Skin epidermis (tissue), 12 donors: ENCODE measurements at regions not wholly inside any gene's neighbourhood (a gene's known extent, or its start where the extent isn't known, plus 50 kb on each side); places are given as distances from the start of the nearest gene placed in this dataset.

Source experiments
- H3K27ac ChIP-seq, 21 experiments: fragments of 200-600 bp; sonication (generic) in 11 of 21; one replicate each; pipeline ENCODE4 v1.5.0; 2020; ENCODE audit warnings: mild to moderate bottlenecking in 3 of 21, inconsistent platforms in 2 of 21, moderate library complexity in 2 of 21
- H3K4me3 ChIP-seq, 7 experiments: fragments of 200-600 bp; sonication (generic) in 2 of 7; one replicate each; pipeline ENCODE4 v1.5.0; 2020; ENCODE audit warnings: inconsistent platforms in 2 of 7, mild to moderate bottlenecking in 2 of 7, moderate library complexity in 1 of 7

GRCh38 chr22:47465222-47465621 lies 702.8 kb downstream of the TBC1D22A start:
- Histone ChIP-seq H3K4me3 (no peak overlapping the region), H3K27ac (no peak overlapping the region)

- no peak overlapping the region for H3K27ac ChIP-seq
- H3K4me3 ChIP-seq: no peak overlapping the region
Observed at GRCh38 chr22:47463220-47463619, 700.8 kb downstream of the TBC1D22A start.

DNA sequence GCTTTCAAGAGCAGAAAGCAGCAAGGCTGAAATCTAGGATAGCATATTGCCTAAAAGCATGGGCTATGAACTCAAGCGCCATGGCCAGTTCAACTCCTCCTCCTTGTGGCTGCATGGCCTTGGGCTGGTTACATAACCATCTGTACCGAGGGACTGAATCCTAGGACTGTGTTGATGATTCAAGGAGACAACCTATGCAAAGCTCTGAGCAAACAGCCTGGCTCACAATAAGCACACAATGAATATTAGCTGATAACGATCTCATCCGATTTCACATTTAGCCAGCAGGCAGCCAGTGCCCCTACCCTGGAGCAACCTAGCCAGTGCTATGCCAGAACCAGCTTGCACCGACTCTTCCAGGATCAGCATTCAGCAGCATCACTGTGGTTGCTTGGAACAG lies 698.4 kb downstream of the TBC1D22A start:
- H3K4me3 ChIP-seq: no peak overlapping the region
- no peak overlapping the region for H3K27ac ChIP-seq

DNA sequence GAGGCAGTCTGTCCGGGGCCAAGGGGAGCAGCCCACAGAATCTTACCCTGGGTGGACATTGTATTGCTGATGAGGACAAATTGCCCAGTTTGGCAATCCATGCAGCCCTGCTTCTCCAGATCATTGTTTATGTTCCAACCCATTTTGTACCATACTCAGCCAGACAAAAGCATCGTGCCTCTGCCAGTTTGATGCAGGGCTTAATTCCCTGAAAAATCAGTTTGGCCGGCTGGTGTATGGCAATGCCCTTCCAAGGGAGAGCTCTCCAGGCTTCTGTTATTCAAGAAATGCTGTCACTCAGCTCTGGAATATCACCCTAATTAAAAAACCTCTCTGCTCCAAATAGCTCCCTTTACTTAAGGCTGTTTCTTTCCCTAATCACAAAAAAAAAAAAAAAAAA lies 697.7 kb downstream of the TBC1D22A start:
- Histone ChIP-seq H3K27ac (no peak overlapping the region), H3K4me3 (no peak overlapping the region)

DNA sequence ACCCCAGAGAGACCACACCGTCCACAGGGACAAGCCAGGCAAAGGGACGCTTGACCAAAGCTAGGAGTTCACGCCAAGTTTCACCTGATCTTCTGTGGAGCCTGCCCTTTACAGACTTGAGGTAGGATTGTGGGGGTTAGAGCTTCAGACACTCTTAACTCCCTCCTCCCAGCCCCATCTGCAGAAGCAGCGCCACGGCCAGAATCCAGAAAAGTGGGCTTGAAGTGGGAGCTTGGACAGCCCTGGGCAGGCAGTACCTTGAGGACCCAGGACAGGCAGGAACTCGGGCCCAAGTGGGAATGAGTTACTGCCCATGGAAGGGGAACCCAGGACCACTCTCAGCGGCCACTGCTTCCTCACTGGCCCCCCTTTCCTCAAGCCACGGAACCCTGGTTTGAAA lies 695.9 kb downstream of the TBC1D22A start:
- H3K4me3 ChIP-seq: no peak overlapping the region
- no peak overlapping the region for H3K27ac ChIP-seq

- no peak overlapping the region for H3K27ac ChIP-seq
- no peak overlapping the region for H3K4me3 ChIP-seq
Observed at GRCh38 chr22:47457509-47458300, 695.3 kb downstream of the TBC1D22A start.

- Histone ChIP-seq H3K4me3 (no peak overlapping the region), H3K27ac (no peak overlapping the region)
Observed at GRCh38 chr22:47457021-47457420, 694.6 kb downstream of the TBC1D22A start.

DNA sequence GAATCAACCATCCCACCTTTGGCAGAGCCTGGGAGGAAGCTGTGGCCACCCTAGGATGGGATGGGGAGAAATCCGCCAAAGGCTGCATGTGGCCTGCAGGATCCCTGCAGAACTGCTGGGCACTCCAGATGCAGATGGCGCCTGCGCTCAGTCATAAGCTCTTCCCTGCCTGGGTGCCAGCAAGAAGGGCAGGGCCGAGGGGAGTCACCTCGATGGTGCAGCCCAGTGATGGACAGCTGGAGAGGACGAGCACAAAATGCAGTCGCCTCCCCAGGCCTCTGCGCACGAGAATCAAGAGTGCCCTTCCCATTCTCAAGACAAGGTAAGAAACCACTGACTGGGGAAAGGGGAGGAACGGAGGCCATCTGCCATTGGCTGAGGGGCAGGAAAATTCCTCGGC lies 693.6 kb downstream of the TBC1D22A start:
- Histone ChIP-seq H3K4me3 (no peak overlapping the region), H3K27ac (no peak overlapping the region)

GRCh38 chr22:47453049-47453448 lies 690.6 kb downstream of the TBC1D22A start:
- H3K4me3 ChIP-seq: no peak overlapping the region

DNA sequence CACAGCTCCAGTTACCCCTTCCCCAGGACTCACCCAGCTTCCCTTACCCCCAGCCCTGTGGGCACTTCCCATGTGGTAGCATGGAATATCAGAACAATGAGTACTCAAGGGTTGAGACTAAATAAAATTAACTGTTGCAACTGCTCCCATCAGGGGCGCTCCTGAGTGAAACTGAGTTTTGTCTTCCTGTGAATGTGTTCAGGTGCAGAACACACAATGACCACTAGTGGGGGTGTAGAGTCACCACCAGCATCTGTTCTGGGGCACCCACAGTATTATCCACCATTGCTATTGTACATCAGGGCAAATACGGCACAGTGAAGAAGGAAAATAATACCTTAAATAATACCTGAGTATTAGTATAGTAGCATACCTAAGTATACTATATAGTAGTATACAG lies 689.7 kb downstream of the TBC1D22A start:
- Histone ChIP-seq H3K27ac (no peak overlapping the region), H3K4me3 (no peak overlapping the region)

More at GRCh38 chr22:47453049-47453448, 690.6 kb downstream of the TBC1D22A start:
- no peak overlapping the region for H3K27ac ChIP-seq

- no peak overlapping the region for H3K27ac ChIP-seq
Observed at GRCh38 chr22:47450876-47451475, 688.5 kb downstream of the TBC1D22A start.

GRCh38 chr22:47449508-47450270 lies 687.2 kb downstream of the TBC1D22A start:
- no peak overlapping the region for H3K27ac ChIP-seq

More at GRCh38 chr22:47450876-47451475, 688.5 kb downstream of the TBC1D22A start:
- H3K4me3 ChIP-seq: no peak overlapping the region

GRCh38 chr22:47448231-47449223 lies 686.1 kb downstream of the TBC1D22A start:
- Histone ChIP-seq H3K4me3 (no peak overlapping the region), H3K27ac (no peak overlapping the region)

More at GRCh38 chr22:47449508-47450270, 687.2 kb downstream of the TBC1D22A start:
- H3K4me3 ChIP-seq: no peak overlapping the region

DNA sequence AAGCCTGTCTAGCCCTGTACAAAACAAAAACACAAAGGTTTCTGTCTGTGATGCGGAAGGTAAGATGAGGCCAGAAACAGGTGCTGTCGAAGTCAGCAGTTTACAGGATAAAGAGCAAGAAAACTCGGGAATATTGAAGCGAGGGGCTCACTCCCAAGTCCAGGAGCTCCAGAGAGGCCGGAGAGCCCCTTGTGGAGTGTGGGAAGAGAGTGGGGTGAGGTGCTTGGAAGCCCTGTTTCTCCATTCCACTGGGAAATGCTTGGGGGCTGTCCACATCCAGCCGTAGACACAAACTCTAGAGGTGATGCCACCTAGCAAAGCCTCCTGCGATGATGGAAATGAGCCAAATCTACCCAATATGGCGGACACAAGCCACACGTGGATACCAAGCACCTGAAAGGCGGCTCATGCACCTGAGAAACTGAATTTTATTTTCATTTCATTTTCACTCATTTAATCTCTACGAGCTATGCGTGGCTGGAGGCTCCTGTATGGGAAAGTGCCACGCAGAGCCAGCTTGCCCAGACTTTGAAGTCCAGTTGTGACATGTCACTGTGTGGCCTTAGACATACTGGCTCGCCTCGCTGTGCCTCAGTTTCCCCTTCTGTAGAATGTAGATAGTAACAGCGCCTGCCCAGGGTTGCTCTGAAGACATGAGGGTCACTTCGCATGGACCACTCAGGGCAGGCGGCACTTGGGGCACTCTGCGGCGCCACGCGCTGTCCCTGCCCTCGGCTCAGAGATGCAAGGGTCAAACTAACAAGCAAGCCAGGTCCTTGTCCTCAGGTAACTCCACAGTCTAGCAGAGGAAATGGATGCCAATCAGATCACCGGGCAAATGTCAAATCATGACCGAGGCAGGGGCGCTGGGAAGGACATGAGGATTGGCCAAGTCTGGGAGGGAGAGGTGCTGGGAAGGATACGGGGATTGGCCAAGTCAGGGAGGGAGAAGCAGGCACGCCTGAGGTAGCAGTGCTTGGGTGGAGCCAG lies 684.7 kb downstream of the TBC1D22A start:
- H3K4me3 ChIP-seq: no peak overlapping the region
- no peak overlapping the region for H3K27ac ChIP-seq

- H3K4me3 ChIP-seq: no peak overlapping the region
Observed at GRCh38 chr22:47446331-47446730, 683.9 kb downstream of the TBC1D22A start.

DNA sequence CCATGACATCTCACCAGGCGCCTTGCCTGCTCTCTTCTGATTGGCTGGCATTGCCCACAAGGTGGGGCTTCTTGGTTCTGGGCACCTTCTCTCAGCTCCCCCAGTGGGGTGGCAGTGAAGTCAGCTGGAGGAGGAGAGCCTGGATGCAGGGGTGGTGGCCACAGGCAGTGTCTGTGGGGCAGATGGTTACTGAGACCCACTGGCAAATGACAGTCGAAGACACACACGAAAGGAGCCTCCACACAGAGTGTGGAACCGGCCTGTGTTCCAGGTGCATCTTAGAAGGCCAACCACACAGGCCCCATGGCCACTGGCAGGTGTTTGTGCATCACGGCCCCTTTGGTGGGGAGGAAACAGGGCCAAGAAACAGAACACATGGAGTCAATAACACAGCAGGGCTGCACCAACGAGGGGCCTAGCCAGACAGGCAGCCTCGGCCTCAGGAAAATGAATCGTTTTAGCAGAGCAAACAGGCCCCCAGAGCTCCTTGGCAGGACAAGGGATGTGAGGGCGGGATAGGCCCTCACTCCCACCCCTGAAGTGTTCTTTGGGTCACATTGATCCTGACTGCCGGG lies 683.4 kb downstream of the TBC1D22A start:
- no peak overlapping the region for H3K27ac ChIP-seq
- H3K4me3 ChIP-seq: no peak overlapping the region

More at GRCh38 chr22:47446331-47446730, 683.9 kb downstream of the TBC1D22A start:
- H3K27ac ChIP-seq: no peak overlapping the region

DNA sequence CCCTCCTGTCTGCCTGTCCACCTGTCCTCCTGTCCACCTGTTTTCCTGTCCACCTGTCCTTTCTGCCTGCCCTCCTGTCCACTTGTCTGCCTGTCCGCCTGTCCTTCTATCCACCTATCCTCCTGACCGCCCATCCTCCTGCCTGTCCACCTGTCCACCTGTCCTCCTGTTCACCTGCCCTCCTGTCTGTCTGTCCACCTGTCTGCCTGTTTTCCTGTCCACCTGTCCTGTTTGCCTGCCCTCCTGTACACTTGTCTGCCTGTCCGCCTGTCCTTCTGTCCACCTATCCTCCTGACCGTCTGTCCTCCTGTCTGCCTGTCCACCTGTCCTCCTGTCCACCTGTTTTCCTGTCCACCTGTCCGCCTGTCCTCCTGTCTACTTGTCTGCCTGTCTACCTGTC lies 682.8 kb downstream of the TBC1D22A start:
- Histone ChIP-seq H3K27ac (no peak overlapping the region), H3K4me3 (no peak overlapping the region)

- no peak overlapping the region for H3K27ac ChIP-seq
- H3K4me3 ChIP-seq: no peak overlapping the region
Observed at GRCh38 chr22:47444746-47445065, 682.3 kb downstream of the TBC1D22A start.
